Liver (tissue), 8 donors: ENCODE measurements at regions not wholly inside any gene's neighbourhood (a gene's known extent, or its start where the extent isn't known, plus 50 kb on each side); places are given as distances from the start of the nearest gene placed in this dataset.

Experiments
- DNase-seq: peaks from one replicate; pipeline ENCODE4 v3.0.0-alpha.2; 2017; ENCODE audit warnings: low spot score
- H3K27ac ChIP-seq, 2 donors: one replicate each; pipeline ENCODE4 v1.7.0; 2013; ENCODE audit warnings: inconsistent platforms in 2 of 2, low read length in 2 of 2, control low read depth in 1 of 2, low read depth in 1 of 2, mild to moderate bottlenecking in 1 of 2
- H3K27me3 ChIP-seq, 4 donors: one replicate each; pipeline versions ENCODE4 v1.6.1 to v1.7.0; 2013; ENCODE audit warnings: low read length in 3 of 4, inconsistent platforms in 1 of 4, mild to moderate bottlenecking in 1 of 4, moderate library complexity in 1 of 4; ENCODE audit not compliant: control insufficient read depth in 4 of 4, insufficient read depth in 4 of 4
- H3K36me3 ChIP-seq, 4 donors: one replicate each; pipeline versions ENCODE4 v1.6.1 to v1.7.0; 2013; ENCODE audit warnings: low read length in 3 of 4, mild to moderate bottlenecking in 3 of 4, low read depth in 1 of 4, moderate library complexity in 1 of 4; ENCODE audit not compliant: control insufficient read depth in 4 of 4, insufficient read depth in 3 of 4
- H3K4me1 ChIP-seq, 4 donors: one replicate each; pipeline versions ENCODE4 v1.6.1 to v1.7.0; 2013; ENCODE audit warnings: low read length in 3 of 4, mild to moderate bottlenecking in 3 of 4, moderate library complexity in 1 of 4; ENCODE audit not compliant: control insufficient read depth in 4 of 4, insufficient read depth in 4 of 4
- H3K4me3 ChIP-seq, 3 donors: one replicate each; pipeline versions ENCODE4 v1.6.1 to v1.7.0; 2013; ENCODE audit warnings: low read length in 3 of 3, control low read depth in 1 of 3, low read depth in 1 of 3, mild to moderate bottlenecking in 1 of 3
- H3K9ac ChIP-seq, 2 donors: one replicate each; pipeline ENCODE4 v1.7.0; 2013; ENCODE audit warnings: low read length in 2 of 2, mild to moderate bottlenecking in 2 of 2, moderate library complexity in 2 of 2, control low read depth in 1 of 2, low read depth in 1 of 2
- H3K9me3 ChIP-seq, 4 donors: one replicate each; pipeline versions ENCODE4 v1.6.1 to v1.7.0; 2013; ENCODE audit warnings: low read length in 3 of 4; ENCODE audit not compliant: control insufficient read depth in 4 of 4
- ATF3 ChIP-seq: IDR thresholded peaks from 2 replicates; pipeline ENCODE4 v1.6.1; 2016; ENCODE audit warnings: antibody characterized with exemption
- CTCF ChIP-seq: fragments of 150-350 bp; IDR thresholded peaks from 2 replicates; pipeline ENCODE4 v1.5.1; 2017; ENCODE audit warnings: improper control_type of control experiment, low read depth, low read length; ENCODE audit not compliant: missing input control
- EGR1 ChIP-seq, 2 donors: IDR thresholded peaks; 2 replicates each; pipeline ENCODE4 v1.6.1; 2016 to 2018; ENCODE audit warnings: antibody characterized with exemption in 2 of 2, low read depth in 2 of 2
- FOXA1 ChIP-seq: IDR thresholded peaks from 2 replicates; pipeline ENCODE4 v1.6.1; 2016; ENCODE audit warnings: antibody characterized with exemption
- GABPA ChIP-seq, 2 donors: IDR thresholded peaks in 1 of 2; conservative IDR thresholded peaks in 1 of 2; 2 replicates each; pipeline ENCODE4 v1.6.1; 2016; ENCODE audit warnings: antibody characterized with exemption in 2 of 2, mild to moderate bottlenecking in 1 of 2, moderate library complexity in 1 of 2
- HNF4A ChIP-seq, 2 donors: conservative IDR thresholded peaks; 2 replicates each; pipeline ENCODE4 v1.6.1; 2016; ENCODE audit warnings: antibody characterized with exemption in 2 of 2, mild to moderate bottlenecking in 2 of 2
- HNF4G ChIP-seq: IDR thresholded peaks from 2 replicates; pipeline ENCODE4 v1.6.1; 2016; ENCODE audit warnings: antibody characterized with exemption
- NR2F2 ChIP-seq: IDR thresholded peaks from 2 replicates; pipeline ENCODE4 v1.6.1; 2016; ENCODE audit warnings: antibody characterized with exemption
- RAD21 ChIP-seq, 2 donors: IDR thresholded peaks; 2 replicates each; pipeline ENCODE4 v1.6.1; 2016; ENCODE audit warnings: antibody characterized with exemption in 2 of 2, mild to moderate bottlenecking in 2 of 2
- RXRA ChIP-seq, 2 donors: IDR thresholded peaks; 2 replicates each; pipeline ENCODE4 v1.6.1; 2017 to 2018; ENCODE audit warnings: antibody characterized with exemption in 2 of 2, mild to moderate bottlenecking in 1 of 2
- SP1 ChIP-seq: IDR thresholded peaks from 2 replicates; pipeline ENCODE4 v1.6.1; 2018; ENCODE audit warnings: antibody characterized with exemption, mild to moderate bottlenecking
- TAF1 ChIP-seq: conservative IDR thresholded peaks from 2 replicates; pipeline ENCODE4 v1.6.1; 2016; ENCODE audit warnings: antibody characterized with exemption, mild to moderate bottlenecking
- YY1 ChIP-seq: IDR thresholded peaks from 2 replicates; pipeline ENCODE4 v1.6.1; 2016; ENCODE audit warnings: antibody characterized with exemption, mild to moderate bottlenecking
- WGBS: extraction: QIAGEN DNeasy Blood & Tissue Kit; methylation state at CpG from one replicate; pipeline ENCODE4 v1.1.7; 2013; 5-methylcytosine and 5-hydroxymethylcytosine counted together
- TF ChIP-seq, protein P1 (sequence below): IDR thresholded peaks from 2 replicates; pipeline ENCODE4 v1.6.1; 2016; ENCODE audit warnings: antibody characterized with exemption
- donor health status: healthy.
- donor health status: healthy.
- donor health status: healthy.
- donor health status: healthy.
- donor health status: healthy.

DNA sequence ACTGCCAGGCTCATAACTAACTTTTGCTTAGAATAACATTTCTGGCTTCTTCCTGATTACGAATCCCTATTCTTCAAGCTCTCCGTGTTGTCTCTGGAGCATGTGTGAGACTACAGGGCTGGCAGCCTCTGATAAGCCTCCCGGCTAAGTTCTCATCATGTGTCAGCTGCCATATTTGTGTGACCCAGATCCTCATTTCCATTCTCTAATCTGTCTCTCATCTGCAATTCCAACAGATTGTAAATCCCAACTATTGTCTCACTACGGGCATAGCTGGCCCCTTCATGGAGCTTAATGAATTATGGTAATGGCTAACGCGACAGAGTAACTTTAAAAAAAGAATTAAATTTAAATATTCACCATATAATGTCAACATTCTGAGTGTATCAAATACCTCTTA, 165.4 kb downstream of the CMPK2 start:
- Histone ChIP-seq H3K9ac (no peak overlapping the region), H3K9me3 (peaks cover 0 to 7% (median 3%) of the 10 kb centered on the region in 4 donors), H3K4me3 (no peak overlapping the region), H3K4me1 (no peaks in the 10 kb centered on the region), H3K27ac (no peak overlapping the region), H3K36me3 (no peaks in the 10 kb centered on the region), H3K27me3 (no peaks in the 10 kb centered on the region)
- no peak for DNase-seq
- 71% methylated on average over 6 of the region's 6 CpGs for WGBS
- TF ChIP-seq NR2F2 = no peak
- no peak for TF ChIP-seq ATF3
- TF ChIP-seq FOXA1 = no peak

GRCh38 chr2:6704077-6704476, 161.6 kb downstream of the CMPK2 start:
- Histone ChIP-seq H3K4me1 (no peaks in the 10 kb centered on the region), H3K9me3 (peaks cover 0 to 7% (median 3%) of the 10 kb centered on the region in 4 donors), H3K36me3 (no peaks in the 10 kb centered on the region), H3K27me3 (no peaks in the 10 kb centered on the region), H3K27ac (no peak overlapping the region), H3K4me3 (no peak overlapping the region), H3K9ac (no peak overlapping the region)
- no peak for DNase-seq
- TF ChIP-seq GABPA (IDR thresholded peaks at IDR 0.05 in 1 of 2, conservative IDR thresholded peaks at IDR 0.05 in 1 of 2) = no peak
- TF ChIP-seq SP1 = no peak
- no peak for TF ChIP-seq RAD21 (IDR thresholded peaks at IDR 0.05)
- TF ChIP-seq CTCF = no peak
- TF ChIP-seq HNF4G = no peak
- no peak for TF ChIP-seq TAF1
- no peak for TF ChIP-seq NR2F2
- no peak for TF ChIP-seq FOXA1
- whole genome bisulfite sequencing = 90% methylated on average over 1 of the region's 1 CpG

DNA sequence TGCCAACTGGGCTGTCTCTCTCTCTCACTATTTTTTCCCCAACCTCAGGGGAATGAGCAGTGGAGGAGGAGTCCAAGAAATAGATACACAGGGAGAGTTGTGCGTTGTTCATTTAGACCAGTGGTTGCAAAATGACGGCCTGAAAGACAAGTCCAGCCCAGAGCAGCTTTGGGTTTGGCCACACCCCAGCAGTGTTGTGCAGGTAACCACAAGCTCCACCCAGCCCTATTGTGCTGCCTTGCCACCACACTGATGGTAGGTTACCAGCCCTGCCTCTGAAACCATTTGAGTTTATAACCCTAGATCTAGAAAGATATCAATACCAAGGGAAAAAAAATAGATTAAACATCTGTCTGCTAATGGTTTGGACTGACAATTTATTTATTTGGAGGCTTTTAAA, 144.3 kb downstream of the CMPK2 start:
- H3K9me3 ChIP-seq = no peaks in the 10 kb centered on the region
- H3K4me3 ChIP-seq = no peak overlapping the region
- H3K36me3 ChIP-seq = no peaks in the 10 kb centered on the region
- TF ChIP-seq YY1 (no peak), TAF1 (no peak), NR2F2 (no peak)
- TF ChIP-seq, protein P1, sequence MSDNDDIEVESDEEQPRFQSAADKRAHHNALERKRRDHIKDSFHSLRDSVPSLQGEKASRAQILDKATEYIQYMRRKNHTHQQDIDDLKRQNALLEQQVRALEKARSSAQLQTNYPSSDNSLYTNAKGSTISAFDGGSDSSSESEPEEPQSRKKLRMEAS = no peak
- H3K27me3 ChIP-seq = peaks cover 0 to 6% (median 0%) of the 10 kb centered on the region in 4 donors
- WGBS = 86% methylated on average over 2 of the region's 2 CpGs
- H3K4me1 ChIP-seq = no peaks in the 10 kb centered on the region
- no peak for DNase-seq
- H3K27ac ChIP-seq = no peak overlapping the region
- no peak overlapping the region for H3K9ac ChIP-seq

DNA sequence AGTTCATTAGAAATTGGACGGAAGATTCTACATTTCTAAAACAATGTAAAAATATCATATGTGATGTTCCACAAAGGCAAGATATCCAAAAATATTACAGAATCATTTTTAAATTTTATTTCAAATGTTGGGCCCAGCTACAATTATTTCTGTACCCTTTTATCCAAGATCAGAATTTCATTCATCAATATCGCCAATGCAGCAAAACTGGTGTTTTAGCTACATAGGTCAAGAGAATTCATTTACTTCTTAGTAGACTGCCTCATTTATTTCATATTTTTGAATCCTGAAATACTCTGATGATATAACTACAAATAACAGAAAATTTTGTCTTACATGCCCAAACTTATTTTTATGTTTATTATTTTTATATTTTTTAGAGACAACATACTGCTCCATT, 143.1 kb downstream of the CMPK2 start:
- TF ChIP-seq NR2F2 = no peak
- TF ChIP-seq EGR1 (IDR thresholded peaks at IDR 0.05; ENCODE audit: low read depth in 2 of 2) = no peak
- no peak for TF ChIP-seq YY1
- TF ChIP-seq ATF3 = no peak
- no peak for TF ChIP-seq CTCF
- no peak for TF ChIP-seq RXRA (IDR thresholded peaks at IDR 0.05)
- no peak for TF ChIP-seq HNF4A (conservative IDR thresholded peaks at IDR 0.05)
- no peak for TF ChIP-seq SP1
- TF ChIP-seq, protein P1 = no peak
- no peak for TF ChIP-seq FOXA1
- Histone ChIP-seq H3K9ac (no peak overlapping the region), H3K9me3 (no peaks in the 10 kb centered on the region), H3K36me3 (no peaks in the 10 kb centered on the region), H3K4me3 (no peak overlapping the region), H3K27me3 (peaks cover 0 to 6% (median 0%) of the 10 kb centered on the region in 4 donors), H3K27ac (no peak overlapping the region), H3K4me1 (no peaks in the 10 kb centered on the region)
- WGBS = 97% methylated on average over 2 of the region's 2 CpGs
- no peak for DNase-seq
